HL-60/S4 treated with retinoic acid at 250 ng/mL for 4 days and 3 days (cell line): ENCODE measurements at regions not wholly inside any gene's neighbourhood (a gene's known extent, or its start where the extent isn't known, plus 50 kb on each side); places are given as distances from the start of the nearest gene placed in this dataset.
"Not testable (repeated sequence)": the region's sequence is repeated elsewhere in the genome, so short reads cannot be mapped to it uniquely, and the experiment has no call there.

Experiments used
- in situ Hi-C: fragments of 300-500 bp; cut with MboI; formaldehyde crosslinking; loops from 2 replicates; pipeline ENCODE4 v1.7.0; 2022; ENCODE audit warnings: low sequenced_read_pairs

DNA sequence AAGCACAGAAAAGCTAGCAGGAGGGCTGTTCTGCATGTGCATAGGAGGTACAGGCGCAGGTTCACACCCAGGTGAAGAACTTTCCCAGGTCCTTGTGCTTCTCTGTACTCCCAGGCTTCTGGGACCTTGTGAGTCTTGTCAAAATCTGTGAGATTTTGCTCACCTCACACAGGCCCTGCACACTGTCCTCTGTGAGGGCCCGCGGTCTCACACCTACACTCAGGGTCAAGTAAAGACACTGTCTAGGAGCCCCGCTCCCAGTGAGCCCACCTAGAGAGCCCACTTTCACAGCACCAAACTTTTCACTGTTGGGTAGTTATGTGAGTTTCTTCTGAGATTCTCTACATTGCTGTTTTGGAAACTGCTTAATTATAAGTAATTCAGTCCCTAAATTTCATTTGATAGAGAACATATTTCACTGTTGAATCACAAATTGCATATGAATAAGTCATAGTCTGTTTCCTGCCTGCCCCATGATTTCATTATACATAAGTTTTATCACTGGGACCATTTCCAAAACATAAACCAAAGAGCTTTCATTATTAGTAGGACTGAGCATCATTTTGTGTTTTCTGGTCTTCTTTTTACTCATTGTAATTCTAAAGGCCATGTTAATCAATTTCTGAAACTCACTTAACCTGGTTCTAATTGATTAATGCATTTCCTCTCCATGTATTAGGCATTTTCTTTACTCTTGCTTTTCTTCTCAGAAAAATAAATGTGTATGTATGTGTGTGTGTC, 234.2 kb upstream of the SPOPL start:
- in situ Hi-C loops: no loop called here

GRCh38 chr2:138267902-138268254, 233.7 kb upstream of the SPOPL start:
- in situ Hi-C loops: no loop called here

DNA sequence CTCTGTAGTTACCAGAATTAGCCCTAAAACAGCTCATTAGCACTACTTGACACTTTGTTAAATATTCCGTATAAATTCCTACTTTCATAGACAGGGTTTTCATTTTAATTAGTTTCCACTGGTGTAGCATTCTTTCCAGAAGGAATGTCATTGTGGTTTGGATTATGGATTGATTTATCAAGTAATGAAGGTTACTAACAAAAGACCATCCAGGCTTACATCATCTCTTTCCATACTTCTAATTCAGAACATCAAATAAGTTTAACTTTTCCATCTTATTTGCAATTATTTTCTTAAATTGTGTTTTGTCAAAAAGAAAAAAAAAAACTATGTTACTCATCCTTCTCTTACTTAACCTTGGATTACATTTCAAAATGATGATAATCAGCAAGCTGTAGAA, 231.8 kb upstream of the SPOPL start:
- in situ Hi-C loops: no loop called here

DNA sequence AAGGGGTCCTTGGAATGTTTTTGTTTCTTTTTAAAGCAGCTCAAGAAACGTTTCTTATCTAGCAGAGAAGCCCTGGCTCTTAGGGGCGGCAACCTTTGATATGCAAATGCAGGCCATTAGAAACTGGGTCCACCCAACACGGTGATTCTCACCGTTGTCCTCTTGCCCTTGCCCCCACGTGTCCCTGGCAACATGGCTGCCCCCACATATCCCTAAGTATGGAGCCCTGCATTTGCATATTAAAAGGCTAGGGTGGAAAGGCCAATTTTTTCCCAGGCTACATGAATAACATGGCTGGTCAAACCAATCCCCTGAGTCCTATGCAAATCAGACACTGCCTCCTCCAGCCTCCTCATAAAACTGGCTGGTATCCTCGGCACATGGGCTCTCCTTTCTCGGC, 230.1 kb upstream of the SPOPL start:
- in situ Hi-C loops: no loop called here

GRCh38 chr2:138272524-138273195, 228.9 kb upstream of the SPOPL start:
- in situ Hi-C loops: no loop called here

- in situ Hi-C loops: not testable (repeated sequence)
Measured at GRCh38 chr2:138273280-138273679, 228.3 kb upstream of the SPOPL start.

- in situ Hi-C loops: no loop called here
Measured at GRCh38 chr2:138274421-138275291, 226.9 kb upstream of the SPOPL start.

- in situ Hi-C loops: no loop called here
Measured at GRCh38 chr2:138275292-138275690, 226.3 kb upstream of the SPOPL start.

GRCh38 chr2:138275881-138276280, 225.7 kb upstream of the SPOPL start:
- in situ Hi-C loops: no loop called here

DNA sequence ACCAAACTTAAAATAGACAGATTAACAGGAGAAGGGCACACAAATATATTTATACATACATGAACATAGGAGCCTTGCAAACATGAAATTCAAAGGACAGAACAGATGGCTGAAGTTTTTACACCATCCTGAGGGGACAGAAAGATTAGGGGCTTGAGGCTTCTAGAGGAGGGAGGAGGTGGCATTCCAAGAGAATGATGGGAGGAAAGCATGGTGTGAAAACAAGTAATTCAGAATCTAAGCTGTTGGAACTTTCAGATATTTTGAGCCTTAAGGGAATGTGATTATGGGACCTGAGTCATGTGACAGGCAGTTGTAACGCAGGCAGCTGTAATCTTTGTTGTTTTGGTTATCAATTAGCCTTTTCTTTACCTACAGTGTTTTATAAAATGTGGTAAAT, 225.2 kb upstream of the SPOPL start:
- in situ Hi-C loops: no loop called here

GRCh38 chr2:138277062-138277461, 224.5 kb upstream of the SPOPL start:
- in situ Hi-C loops: no loop called here

DNA sequence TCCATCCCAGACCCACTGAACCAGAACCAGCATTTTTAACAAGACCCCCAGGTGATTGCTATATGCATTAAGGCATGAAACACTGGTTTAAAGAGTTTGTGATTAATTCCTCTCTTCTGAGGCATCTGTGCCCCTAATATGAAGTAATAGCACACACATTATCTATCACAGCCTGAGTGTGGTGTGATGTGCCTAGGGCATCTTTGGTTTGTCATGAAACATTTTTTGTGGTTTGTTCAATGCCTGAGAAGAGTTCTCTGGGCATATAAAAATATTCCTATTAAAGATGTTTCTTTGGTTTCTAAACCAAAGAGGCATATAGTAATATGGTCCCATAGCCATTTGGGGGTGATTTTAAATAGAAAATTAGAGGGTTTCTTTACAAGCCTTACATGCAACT, 221.7 kb upstream of the SPOPL start:
- in situ Hi-C loops: no loop called here

- in situ Hi-C loops: no loop called here
Measured at GRCh38 chr2:138280999-138281695, 220.4 kb upstream of the SPOPL start.

DNA sequence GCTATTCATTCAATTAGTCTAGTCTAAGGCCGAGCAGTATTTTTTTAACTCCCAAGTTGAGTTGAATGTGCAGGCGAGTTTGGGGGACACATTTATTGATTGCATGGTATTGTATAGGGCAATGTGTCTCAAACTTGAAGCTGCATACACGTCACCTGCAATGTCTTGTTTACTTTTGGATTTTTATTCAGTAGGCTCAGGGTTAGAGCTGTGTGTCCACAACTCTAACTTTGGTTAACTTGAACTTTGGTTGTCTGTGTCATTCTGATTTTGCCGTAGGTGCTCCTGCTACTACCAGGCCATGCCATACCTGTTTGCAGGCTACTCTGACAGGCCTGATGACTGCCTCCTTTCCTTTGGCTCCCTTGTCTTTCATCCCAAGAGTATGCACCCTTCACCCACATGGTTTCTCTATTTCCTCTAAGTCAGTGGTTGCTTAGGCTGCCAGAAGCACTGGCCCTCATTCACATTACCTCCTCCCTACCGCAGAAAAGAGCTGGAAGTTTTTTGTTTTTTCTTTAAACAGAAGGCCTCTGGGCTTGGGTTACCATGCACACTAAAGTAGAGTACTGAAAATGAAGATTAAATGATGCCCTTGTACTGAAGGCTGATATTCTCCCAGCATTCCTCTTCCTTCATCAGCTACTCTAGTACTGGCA, 219.4 kb upstream of the SPOPL start:
- in situ Hi-C loops: no loop called here

GRCh38 chr2:138291805-138292204, 209.8 kb upstream of the SPOPL start:
- in situ Hi-C loops: no loop called here

- in situ Hi-C loops: no loop called here
Measured at GRCh38 chr2:138293045-138293444, 208.5 kb upstream of the SPOPL start.

- in situ Hi-C loops: no loop called here
Measured at GRCh38 chr2:138293549-138293948, 208.0 kb upstream of the SPOPL start.

- in situ Hi-C loops: no loop called here
Measured at GRCh38 chr2:138294451-138294850, 207.1 kb upstream of the SPOPL start.

- in situ Hi-C loops: no loop called here
Measured at GRCh38 chr2:138296365-138296764, 205.2 kb upstream of the SPOPL start.

DNA sequence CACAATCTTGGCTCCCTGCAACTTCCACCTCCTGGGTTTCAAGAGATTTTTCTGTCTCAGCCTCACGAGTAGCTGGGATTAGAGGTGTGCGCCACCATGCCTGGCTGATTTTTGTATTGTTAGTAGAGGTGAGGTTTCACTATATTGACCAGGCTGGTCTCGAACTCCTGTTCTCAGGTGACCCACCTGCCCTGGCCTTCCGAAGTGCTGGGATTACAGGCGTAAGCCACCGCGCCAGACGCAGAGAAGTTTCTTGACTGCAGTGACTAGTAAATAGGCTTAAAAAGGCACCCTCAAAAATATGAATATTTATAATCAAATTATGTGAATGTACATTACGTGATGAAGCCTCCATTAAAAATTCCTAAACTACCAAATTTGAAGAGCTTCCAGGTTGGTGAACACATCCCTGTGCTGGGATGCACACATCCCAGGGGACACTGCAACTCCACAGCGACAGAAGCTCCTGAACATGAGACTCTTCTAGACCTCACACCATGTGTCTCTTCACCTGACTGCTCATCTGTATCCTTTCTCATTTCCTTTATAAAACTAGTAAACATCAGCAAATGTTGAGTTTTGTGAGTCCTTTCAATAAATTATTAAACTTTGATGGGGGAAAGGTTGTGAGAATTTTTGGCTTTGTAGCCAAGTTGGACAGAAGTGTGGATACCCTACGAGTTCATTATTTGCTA, 203.3 kb upstream of the SPOPL start:
- in situ Hi-C loops: no loop called here
